ENCODE measurements at regions not wholly inside any gene's neighbourhood (a gene's known extent, or its start where the extent isn't known, plus 50 kb on each side); places are given as distances from the start of the nearest gene placed in this dataset.

DNA sequence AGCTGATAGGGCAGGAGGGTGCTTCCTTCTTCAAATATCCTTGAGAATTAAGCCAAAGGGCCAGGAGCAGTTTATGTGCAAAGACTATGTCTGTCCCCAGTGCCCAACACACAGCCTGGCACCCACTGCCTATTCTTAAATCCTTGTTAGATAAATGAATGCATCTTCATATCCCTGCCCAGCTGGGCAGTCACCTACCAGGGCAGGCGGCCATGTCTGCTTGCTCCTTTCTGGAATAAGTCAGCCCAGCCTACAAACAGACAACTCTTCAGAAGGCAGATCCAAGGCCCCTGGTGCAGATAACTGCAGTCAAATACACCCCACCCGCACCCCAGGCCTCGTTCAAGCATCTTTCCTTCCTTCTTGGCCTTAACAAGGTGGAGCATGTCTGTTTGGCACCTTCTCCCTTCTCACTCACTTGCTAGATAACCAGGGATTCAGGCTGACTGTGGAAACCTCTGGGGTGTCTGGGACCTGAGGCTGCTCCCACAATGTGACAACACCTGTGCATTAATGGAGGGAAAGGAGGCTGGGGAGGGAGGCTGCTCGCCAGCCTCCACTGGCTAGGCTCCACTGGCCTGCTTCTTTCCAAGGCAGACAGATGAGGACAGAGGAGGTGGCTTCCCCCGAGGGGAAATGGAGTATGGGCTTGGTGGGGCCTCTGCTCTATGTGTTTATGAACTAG lies 59.9 kb upstream of the COL13A1 start:
- no peak for ATAC-seq
- TF ChIP-seq ZBTB33 (CRISPR knock-in tag; IDR thresholded peaks at IDR 0.05): no peak
- TF ChIP-seq MEF2A (IDR thresholded peaks at IDR 0.05; ENCODE audit: control insufficient read depth, low read depth, low read length): no peak
- no peak for TF ChIP-seq ATF6 (CRISPR knock-in tag; IDR thresholded peaks at IDR 0.05)
- TF ChIP-seq, protein P1, sequence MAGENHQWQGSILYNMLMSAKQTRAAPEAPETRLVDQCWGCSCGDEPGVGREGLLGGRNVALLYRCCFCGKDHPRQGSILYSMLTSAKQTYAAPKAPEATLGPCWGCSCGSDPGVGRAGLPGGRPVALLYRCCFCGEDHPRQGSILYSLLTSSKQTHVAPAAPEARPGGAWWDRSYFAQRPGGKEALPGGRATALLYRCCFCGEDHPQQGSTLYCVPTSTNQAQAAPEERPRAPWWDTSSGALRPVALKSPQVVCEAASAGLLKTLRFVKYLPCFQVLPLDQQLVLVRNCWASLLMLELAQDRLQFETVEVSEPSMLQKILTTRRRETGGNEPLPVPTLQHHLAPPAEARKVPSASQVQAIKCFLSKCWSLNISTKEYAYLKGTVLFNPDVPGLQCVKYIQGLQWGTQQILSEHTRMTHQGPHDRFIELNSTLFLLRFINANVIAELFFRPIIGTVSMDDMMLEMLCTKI (IDR thresholded peaks at IDR 0.05; ENCODE audit: partially characterized antibody): no peak
- TF ChIP-seq ILF3 (IDR thresholded peaks at IDR 0.05; ENCODE audit: borderline replicate concordance): no peak
- no peak for TF ChIP-seq RBM15 (IDR thresholded peaks at IDR 0.05; ENCODE audit: insufficient read depth, low read length)
- TF ChIP-seq ZNF830 (CRISPR knock-in tag; IDR thresholded peaks at IDR 0.05): no peak
- TF ChIP-seq, protein P2, sequence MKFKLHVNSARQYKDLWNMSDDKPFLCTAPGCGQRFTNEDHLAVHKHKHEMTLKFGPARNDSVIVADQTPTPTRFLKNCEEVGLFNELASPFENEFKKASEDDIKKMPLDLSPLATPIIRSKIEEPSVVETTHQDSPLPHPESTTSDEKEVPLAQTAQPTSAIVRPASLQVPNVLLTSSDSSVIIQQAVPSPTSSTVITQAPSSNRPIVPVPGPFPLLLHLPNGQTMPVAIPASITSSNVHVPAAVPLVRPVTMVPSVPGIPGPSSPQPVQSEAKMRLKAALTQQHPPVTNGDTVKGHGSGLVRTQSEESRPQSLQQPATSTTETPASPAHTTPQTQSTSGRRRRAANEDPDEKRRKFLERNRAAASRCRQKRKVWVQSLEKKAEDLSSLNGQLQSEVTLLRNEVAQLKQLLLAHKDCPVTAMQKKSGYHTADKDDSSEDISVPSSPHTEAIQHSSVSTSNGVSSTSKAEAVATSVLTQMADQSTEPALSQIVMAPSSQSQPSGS (CRISPR knock-in tag; IDR thresholded peaks at IDR 0.05): no peak
- no peak for TF ChIP-seq SREBF2 (CRISPR knock-in tag; IDR thresholded peaks at IDR 0.05)
- TF ChIP-seq SNRNP70 (optimal IDR thresholded peaks at IDR 0.05; ENCODE audit: low read depth, low read length): no peak
- no peak for TF ChIP-seq SMAD3 (CRISPR knock-in tag; conservative IDR thresholded peaks at IDR 0.05)

More for the DNA sequence above, 59.9 kb upstream of the COL13A1 start:
- WGBS (ENCODE audit: insufficient coverage, low coverage, missing lambda C conversion rate): 2% methylated on average over 5 of the region's 5 CpGs
- Histone ChIP-seq H3K27ac (ENCODE audit: extremely low read depth, low read depth, low read length) (no peak overlapping the region), H3K27me3 (ENCODE audit: control insufficient read depth in 2 of 2, insufficient read depth in 2 of 2, low read length in 2 of 2) (peaks cover 8 to 37% of the 10 kb centered on the region in 2 experiments; a peak in 3 of 5 replicates), H3K4me2 (ENCODE audit: insufficient read depth, low read length) (no peak overlapping the region), H3K4me1 (replicated peaks in 1 of 2; ENCODE audit: control insufficient read depth in 2 of 2, insufficient read depth in 2 of 2, low read length in 2 of 2) (no peaks in the 10 kb centered on the region; a peak in 1 of 5 replicates), H3K9ac (ENCODE audit: insufficient read depth in 1 of 2, low read depth in 2 of 2, low read length in 2 of 2) (no peak overlapping the region), H3K79me2 (ENCODE audit: control insufficient read depth, insufficient read depth, low read length) (no peaks in the 10 kb centered on the region), H4K20me1 (replicated peaks; ENCODE audit: control insufficient read depth, insufficient read depth, low read length) (no peaks in the 10 kb centered on the region; the same call in none of the 2 replicates), H3K36me3 (ENCODE audit: control insufficient read depth, insufficient read depth, low read length) (no peaks in the 10 kb centered on the region), H2AFZ (ENCODE audit: low read depth, low read length) (no peak overlapping the region), H3K9me3 (replicated peaks; ENCODE audit: control insufficient read depth, insufficient read depth, low read depth, low read length) (no peaks in the 10 kb centered on the region), H3K9me1 (ENCODE audit: control insufficient read depth, insufficient read depth, low read length) (no peaks in the 10 kb centered on the region), H3K4me3 (no peak overlapping the region)
- ChIA-PET POLR2A (no interaction called here), CTCF (ENCODE audit: low intra/inter-chr PET ratio) (no interaction called here)
- BruUV-seq (replicated peaks): no TSS peak
- no peak for FAIRE-seq
- intact Hi-C loops (cut with micrococcal nuclease): no loop called here
- DNase-seq (ENCODE audit: extremely low read depth in 1 of 4, low spot score in 3 of 4): no peak
- in situ Hi-C loops (cut with MboI): no loop called here

Measured in K562 (cell line).